ENCODE measurements at regions not wholly inside any gene's neighbourhood (a gene's known extent, or its start where the extent isn't known, plus 50 kb on each side); places are given as distances from the start of the nearest gene placed in this dataset.

DNA sequence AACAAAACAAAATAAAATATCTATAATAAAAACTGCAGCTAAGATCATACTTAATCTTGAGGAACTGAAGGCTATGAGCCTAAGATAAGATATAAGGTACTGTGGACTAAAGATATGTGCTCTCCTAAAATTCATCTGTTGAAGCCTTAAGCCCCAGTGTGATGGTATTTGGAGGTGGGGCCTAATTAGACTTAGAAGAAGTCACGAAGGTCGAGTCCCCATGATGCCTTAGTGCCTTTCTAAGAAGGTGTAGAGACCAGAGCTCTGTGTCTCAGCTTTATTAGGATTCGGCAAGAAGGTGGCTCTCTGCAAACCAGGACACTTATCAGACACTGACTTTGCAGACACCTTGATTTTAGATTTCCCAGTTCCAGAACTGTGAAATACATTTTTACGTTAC lies 622.0 kb upstream of the BRINP3 start:
- H3K9ac ChIP-seq, result no peak overlapping the region
- no peaks in the 10 kb centered on the region for H3K9me3 ChIP-seq (ENCODE audit: low read depth)
- Mint-ChIP-seq H3K9me3 (no peaks in the 10 kb centered on the region), H3K27ac (no peak overlapping the region), H3K4me3 (no peak overlapping the region), H3K36me3 (no peaks in the 10 kb centered on the region), H3K4me1 (no peaks in the 10 kb centered on the region), H3K27me3 (ENCODE audit: insufficient read depth, low read depth) (no peaks in the 10 kb centered on the region)
- no peak for DNase-seq (ENCODE audit: low spot score)
- no peak overlapping the region for H3K27ac ChIP-seq
- H3K36me3 ChIP-seq, result no peaks in the 10 kb centered on the region
- no peaks in the 10 kb centered on the region for H3K79me2 ChIP-seq (ENCODE audit: low read depth)
- no peak overlapping the region for H3K4me2 ChIP-seq
- no peak overlapping the region for H2AFZ ChIP-seq (replicated peaks)
- no peaks in the 10 kb centered on the region for H4K20me1 ChIP-seq (ENCODE audit: low read depth)
- H3K27me3 ChIP-seq, result no peaks in the 10 kb centered on the region
- no peaks in the 10 kb centered on the region for H3F3A ChIP-seq (ENCODE audit: low read depth)
- H3K4me1 ChIP-seq, result no peaks in the 10 kb centered on the region
- no peak for TF ChIP-seq EZH2phosphoT487 (IDR thresholded peaks at IDR 0.05)
- TF ChIP-seq, protein P1, sequence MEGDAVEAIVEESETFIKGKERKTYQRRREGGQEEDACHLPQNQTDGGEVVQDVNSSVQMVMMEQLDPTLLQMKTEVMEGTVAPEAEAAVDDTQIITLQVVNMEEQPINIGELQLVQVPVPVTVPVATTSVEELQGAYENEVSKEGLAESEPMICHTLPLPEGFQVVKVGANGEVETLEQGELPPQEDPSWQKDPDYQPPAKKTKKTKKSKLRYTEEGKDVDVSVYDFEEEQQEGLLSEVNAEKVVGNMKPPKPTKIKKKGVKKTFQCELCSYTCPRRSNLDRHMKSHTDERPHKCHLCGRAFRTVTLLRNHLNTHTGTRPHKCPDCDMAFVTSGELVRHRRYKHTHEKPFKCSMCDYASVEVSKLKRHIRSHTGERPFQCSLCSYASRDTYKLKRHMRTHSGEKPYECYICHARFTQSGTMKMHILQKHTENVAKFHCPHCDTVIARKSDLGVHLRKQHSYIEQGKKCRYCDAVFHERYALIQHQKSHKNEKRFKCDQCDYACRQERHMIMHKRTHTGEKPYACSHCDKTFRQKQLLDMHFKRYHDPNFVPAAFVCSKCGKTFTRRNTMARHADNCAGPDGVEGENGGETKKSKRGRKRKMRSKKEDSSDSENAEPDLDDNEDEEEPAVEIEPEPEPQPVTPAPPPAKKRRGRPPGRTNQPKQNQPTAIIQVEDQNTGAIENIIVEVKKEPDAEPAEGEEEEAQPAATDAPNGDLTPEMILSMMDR (IDR thresholded peaks at IDR 0.05), result no peak
- no peak for TF ChIP-seq EZH2 (IDR thresholded peaks at IDR 0.05)
- no peak overlapping the region for H3K4me3 ChIP-seq

DNA sequence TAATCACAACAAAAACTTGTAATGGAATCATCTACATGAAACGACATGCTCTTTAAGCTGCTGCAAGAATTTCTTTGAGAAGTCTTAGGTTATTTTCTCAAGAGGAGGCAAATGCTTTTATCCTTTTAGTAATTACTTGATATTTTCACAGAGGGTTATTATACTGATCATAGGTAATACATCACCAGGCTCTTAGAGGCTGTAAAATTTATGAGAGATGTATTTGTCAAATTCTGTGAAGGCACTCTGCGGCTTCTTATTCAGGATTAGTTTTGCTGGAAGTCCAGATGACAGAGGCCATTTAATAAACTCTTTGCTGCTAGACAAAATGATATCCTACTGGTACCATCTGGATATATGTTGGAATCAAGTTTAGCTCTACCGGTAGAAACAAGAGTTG lies 624.3 kb upstream of the BRINP3 start:
- Histone ChIP-seq H3K27ac (no peak overlapping the region), H4K20me1 (ENCODE audit: low read depth) (no peaks in the 10 kb centered on the region), H3K9me3 (ENCODE audit: low read depth) (no peaks in the 10 kb centered on the region), H3K27me3 (no peaks in the 10 kb centered on the region), H3F3A (ENCODE audit: low read depth) (no peaks in the 10 kb centered on the region), H3K79me2 (ENCODE audit: low read depth) (no peaks in the 10 kb centered on the region), H2AFZ (replicated peaks) (no peak overlapping the region), H3K4me3 (no peak overlapping the region), H3K9ac (no peak overlapping the region), H3K4me2 (no peak overlapping the region), H3K36me3 (no peaks in the 10 kb centered on the region), H3K4me1 (no peaks in the 10 kb centered on the region)
- Mint-ChIP-seq H3K4me3 (no peak overlapping the region), H3K9me3 (no peaks in the 10 kb centered on the region), H3K27ac (no peak overlapping the region), H3K27me3 (ENCODE audit: insufficient read depth, low read depth) (no peaks in the 10 kb centered on the region), H3K36me3 (no peaks in the 10 kb centered on the region), H3K4me1 (no peaks in the 10 kb centered on the region)
- TF ChIP-seq EZH2phosphoT487 (IDR thresholded peaks at IDR 0.05), result no peak
- TF ChIP-seq, protein P1 (IDR thresholded peaks at IDR 0.05), result no peak
- TF ChIP-seq EZH2 (IDR thresholded peaks at IDR 0.05), result no peak
- DNase-seq (ENCODE audit: low spot score), result no peak

DNA sequence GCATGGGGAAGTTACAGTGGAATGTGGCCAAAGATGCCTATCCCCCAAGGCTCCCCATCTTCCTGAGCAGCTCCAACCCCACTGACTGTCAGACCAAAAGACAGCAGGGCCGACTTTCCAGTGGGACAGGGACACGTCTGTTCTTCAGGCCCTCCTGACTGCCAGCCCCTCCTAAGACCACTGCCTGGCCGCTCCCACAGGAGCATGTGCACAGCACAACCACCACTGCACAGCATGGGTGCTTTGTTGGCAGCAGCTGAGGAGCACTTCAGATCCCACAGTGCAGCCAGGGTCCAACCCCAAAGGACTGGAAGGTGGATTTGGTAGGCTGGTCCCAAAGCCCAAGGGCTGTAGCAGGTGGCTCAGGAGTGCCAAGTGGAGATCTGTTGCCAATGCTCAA lies 648.3 kb upstream of the BRINP3 start:
- H3K4me3 ChIP-seq, result no peak overlapping the region
- no peak overlapping the region for H3K4me2 ChIP-seq
- no peak overlapping the region for H2AFZ ChIP-seq (replicated peaks)
- H3K79me2 ChIP-seq (ENCODE audit: low read depth), result no peaks in the 10 kb centered on the region
- no peak overlapping the region for H3K4me3 Mint-ChIP-seq
- H3K4me1 Mint-ChIP-seq, result no peaks in the 10 kb centered on the region
- H3K27me3 ChIP-seq, result no peaks in the 10 kb centered on the region
- H3K4me1 ChIP-seq, result no peaks in the 10 kb centered on the region
- no peaks in the 10 kb centered on the region for H3K9me3 ChIP-seq (ENCODE audit: low read depth)
- no peaks in the 10 kb centered on the region for H3F3A ChIP-seq (ENCODE audit: low read depth)
- no peak overlapping the region for H3K27ac ChIP-seq
- H3K36me3 ChIP-seq, result no peaks in the 10 kb centered on the region
- no peaks in the 10 kb centered on the region for H3K27me3 Mint-ChIP-seq (ENCODE audit: insufficient read depth, low read depth)
- no peaks in the 10 kb centered on the region for H3K36me3 Mint-ChIP-seq
- no peak for TF ChIP-seq EZH2phosphoT487 (IDR thresholded peaks at IDR 0.05)
- no peak for TF ChIP-seq EZH2 (IDR thresholded peaks at IDR 0.05)
- TF ChIP-seq, protein P1 (IDR thresholded peaks at IDR 0.05), result no peak
- no peak overlapping the region for H3K9ac ChIP-seq
- no peaks in the 10 kb centered on the region for H4K20me1 ChIP-seq (ENCODE audit: low read depth)
- peaks cover 3% of the 10 kb centered on the region for H3K9me3 Mint-ChIP-seq
- no peak overlapping the region for H3K27ac Mint-ChIP-seq
- DNase-seq (ENCODE audit: low spot score), result no peak

GRCh38 chr1:191134796-191135195 lies 657.1 kb upstream of the BRINP3 start:
- H3K36me3 ChIP-seq, result no peaks in the 10 kb centered on the region
- no peaks in the 10 kb centered on the region for H3K36me3 Mint-ChIP-seq
- no peaks in the 10 kb centered on the region for H3K4me1 ChIP-seq
- H3F3A ChIP-seq (ENCODE audit: low read depth), result no peaks in the 10 kb centered on the region
- no peak overlapping the region for H3K4me3 Mint-ChIP-seq
- H3K4me3 ChIP-seq, result no peak overlapping the region
- no peak for DNase-seq (ENCODE audit: low spot score)
- TF ChIP-seq EZH2 (IDR thresholded peaks at IDR 0.05), result no peak
- TF ChIP-seq, protein P1 (IDR thresholded peaks at IDR 0.05), result no peak
- TF ChIP-seq EZH2phosphoT487 (IDR thresholded peaks at IDR 0.05), result no peak
- H3K79me2 ChIP-seq (ENCODE audit: low read depth), result no peaks in the 10 kb centered on the region
- no peaks in the 10 kb centered on the region for H4K20me1 ChIP-seq (ENCODE audit: low read depth)
- H3K9me3 ChIP-seq (ENCODE audit: low read depth), result no peaks in the 10 kb centered on the region
- H3K27ac Mint-ChIP-seq, result no peak overlapping the region
- no peaks in the 10 kb centered on the region for H3K4me1 Mint-ChIP-seq
- no peaks in the 10 kb centered on the region for H3K27me3 ChIP-seq
- H3K27ac ChIP-seq, result no peak overlapping the region
- H3K4me2 ChIP-seq, result no peak overlapping the region
- H2AFZ ChIP-seq (replicated peaks), result no peak overlapping the region
- H3K9me3 Mint-ChIP-seq, result no peaks in the 10 kb centered on the region
- H3K9ac ChIP-seq, result no peak overlapping the region
- H3K27me3 Mint-ChIP-seq (ENCODE audit: insufficient read depth, low read depth), result no peaks in the 10 kb centered on the region
